ENCODE measurements at regions not wholly inside any gene's neighbourhood (a gene's known extent, or its start where the extent isn't known, plus 50 kb on each side); places are given as distances from the start of the nearest gene placed in this dataset.
A peak's percentile ranks its signal among the peaks of the same experiment; 100 is the strongest.

- Histone ChIP-seq H3K9me3 (ENCODE audit: insufficient read depth, low read length, severe bottlenecking) (peaks cover 4% of the 10 kb centered on the region), H3K4me3 (ENCODE audit: low read depth in 1 of 2, low read length in 2 of 2) (no peak overlapping the region), H3K79me2 (ENCODE audit: insufficient read depth, low read length) (no peaks in the 10 kb centered on the region), H3K4me2 (ENCODE audit: insufficient read depth, low read length) (no peak overlapping the region), H3K27ac (ENCODE audit: low read length) (no peak overlapping the region), H2AFZ (ENCODE audit: low read depth, low read length) (no peak overlapping the region), H4K20me1 (ENCODE audit: insufficient read depth, low read length) (no peaks in the 10 kb centered on the region), H3K27me3 (ENCODE audit: insufficient read depth, low read length, poor library complexity) (no peaks in the 10 kb centered on the region), H3K9ac (ENCODE audit: low read depth, low read length) (no peak overlapping the region), H3K4me1 (ENCODE audit: insufficient read depth, low read length) (no peaks in the 10 kb centered on the region), H3K36me3 (ENCODE audit: insufficient read depth, low read length) (no peaks in the 10 kb centered on the region)
- ATAC-seq (ENCODE audit: insufficient read depth, low read depth) (no peak), DNase-seq (no peak)
- TF ChIP-seq, protein P1, sequence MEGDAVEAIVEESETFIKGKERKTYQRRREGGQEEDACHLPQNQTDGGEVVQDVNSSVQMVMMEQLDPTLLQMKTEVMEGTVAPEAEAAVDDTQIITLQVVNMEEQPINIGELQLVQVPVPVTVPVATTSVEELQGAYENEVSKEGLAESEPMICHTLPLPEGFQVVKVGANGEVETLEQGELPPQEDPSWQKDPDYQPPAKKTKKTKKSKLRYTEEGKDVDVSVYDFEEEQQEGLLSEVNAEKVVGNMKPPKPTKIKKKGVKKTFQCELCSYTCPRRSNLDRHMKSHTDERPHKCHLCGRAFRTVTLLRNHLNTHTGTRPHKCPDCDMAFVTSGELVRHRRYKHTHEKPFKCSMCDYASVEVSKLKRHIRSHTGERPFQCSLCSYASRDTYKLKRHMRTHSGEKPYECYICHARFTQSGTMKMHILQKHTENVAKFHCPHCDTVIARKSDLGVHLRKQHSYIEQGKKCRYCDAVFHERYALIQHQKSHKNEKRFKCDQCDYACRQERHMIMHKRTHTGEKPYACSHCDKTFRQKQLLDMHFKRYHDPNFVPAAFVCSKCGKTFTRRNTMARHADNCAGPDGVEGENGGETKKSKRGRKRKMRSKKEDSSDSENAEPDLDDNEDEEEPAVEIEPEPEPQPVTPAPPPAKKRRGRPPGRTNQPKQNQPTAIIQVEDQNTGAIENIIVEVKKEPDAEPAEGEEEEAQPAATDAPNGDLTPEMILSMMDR (IDR thresholded peaks at IDR 0.05; ENCODE audit: borderline replicate concordance, extremely low read depth, low read length, poor library complexity, severe bottlenecking), result peak; percentile 40
- no peak for TF ChIP-seq EZH2 (IDR thresholded peaks at IDR 0.05; ENCODE audit: borderline replicate concordance, low read depth, low read length, severe bottlenecking)
Observed at GRCh38 chr5:12292610-12293204, 388.5 kb upstream of the CTNND2 start.

GRCh38 chr5:12284604-12285003 lies 380.4 kb upstream of the CTNND2 start:
- no peak overlapping the region for H3K27ac ChIP-seq (ENCODE audit: low read length)
- DNase-seq, result no peak
- H2AFZ ChIP-seq (ENCODE audit: low read depth, low read length), result no peak overlapping the region
- H3K9ac ChIP-seq (ENCODE audit: low read depth, low read length), result no peak overlapping the region
- no peaks in the 10 kb centered on the region for H3K27me3 ChIP-seq (ENCODE audit: insufficient read depth, low read length, poor library complexity)
- no peak for TF ChIP-seq EZH2 (IDR thresholded peaks at IDR 0.05; ENCODE audit: borderline replicate concordance, low read depth, low read length, severe bottlenecking)
- TF ChIP-seq, protein P1 (IDR thresholded peaks at IDR 0.05; ENCODE audit: borderline replicate concordance, extremely low read depth, low read length, poor library complexity, severe bottlenecking), result no peak
- no peaks in the 10 kb centered on the region for H3K36me3 ChIP-seq (ENCODE audit: insufficient read depth, low read length)
- H3K4me2 ChIP-seq (ENCODE audit: insufficient read depth, low read length), result no peak overlapping the region
- H3K9me3 ChIP-seq (ENCODE audit: insufficient read depth, low read length, severe bottlenecking), result no peaks in the 10 kb centered on the region
- no peaks in the 10 kb centered on the region for H4K20me1 ChIP-seq (ENCODE audit: insufficient read depth, low read length)
- H3K4me1 ChIP-seq (ENCODE audit: insufficient read depth, low read length), result no peaks in the 10 kb centered on the region
- no peaks in the 10 kb centered on the region for H3K79me2 ChIP-seq (ENCODE audit: insufficient read depth, low read length)
- H3K4me3 ChIP-seq (ENCODE audit: low read depth in 1 of 2, low read length in 2 of 2), result no peak overlapping the region
- no peak for ATAC-seq (ENCODE audit: insufficient read depth, low read depth)

DNA sequence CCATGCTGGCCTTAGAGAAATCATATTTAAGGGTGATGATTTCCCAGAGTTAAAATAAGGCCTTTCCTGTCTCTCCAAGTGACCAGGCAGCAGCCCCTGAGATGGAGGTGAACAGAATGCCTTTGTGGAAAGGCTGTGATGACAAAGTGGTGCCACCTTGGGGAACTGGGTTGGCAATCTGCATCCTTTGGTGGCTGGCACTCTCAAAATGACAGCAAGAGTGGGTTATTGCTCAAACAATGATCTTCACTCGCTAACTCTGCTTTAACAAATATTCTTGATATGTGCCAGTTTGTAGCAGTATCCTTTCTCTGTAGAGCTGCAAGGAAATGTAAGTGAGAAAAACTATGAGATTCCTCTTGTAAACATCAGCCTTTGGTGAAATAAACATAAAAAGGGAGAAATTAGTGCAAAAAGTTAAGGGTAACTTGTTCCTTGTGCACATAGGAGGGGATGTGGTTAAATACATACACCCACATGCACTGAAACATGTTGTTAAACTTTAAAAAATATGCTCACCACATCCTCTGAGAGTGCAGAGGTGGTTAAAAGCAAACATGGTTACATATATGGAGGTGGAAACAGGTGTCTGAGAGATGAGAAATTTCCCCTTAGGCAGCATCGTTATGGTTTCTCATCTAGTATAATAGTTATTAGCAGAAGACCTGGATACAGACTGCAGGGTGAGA lies 373.4 kb upstream of the CTNND2 start:
- Histone ChIP-seq H3K27ac (ENCODE audit: low read length) (peak overlapping the region; percentile 61), H3K9ac (ENCODE audit: low read depth, low read length) (no peak overlapping the region), H3K4me3 (ENCODE audit: low read depth in 1 of 2, low read length in 2 of 2) (no peak overlapping the region), H4K20me1 (ENCODE audit: insufficient read depth, low read length) (no peaks in the 10 kb centered on the region), H2AFZ (ENCODE audit: low read depth, low read length) (0 out of 2 replicates have a peak overlapping the region, but pooled peaks have one; percentile 8), H3K4me1 (ENCODE audit: insufficient read depth, low read length) (peaks cover 17% of the 10 kb centered on the region), H3K79me2 (ENCODE audit: insufficient read depth, low read length) (no peaks in the 10 kb centered on the region), H3K27me3 (ENCODE audit: insufficient read depth, low read length, poor library complexity) (no peaks in the 10 kb centered on the region), H3K36me3 (ENCODE audit: insufficient read depth, low read length) (no peaks in the 10 kb centered on the region), H3K4me2 (ENCODE audit: insufficient read depth, low read length) (no peak overlapping the region), H3K9me3 (ENCODE audit: insufficient read depth, low read length, severe bottlenecking) (no peaks in the 10 kb centered on the region)
- TF ChIP-seq, protein P1 (IDR thresholded peaks at IDR 0.05; ENCODE audit: borderline replicate concordance, extremely low read depth, low read length, poor library complexity, severe bottlenecking), result peak; percentile 16
- TF ChIP-seq EZH2 (IDR thresholded peaks at IDR 0.05; ENCODE audit: borderline replicate concordance, low read depth, low read length, severe bottlenecking), result no peak
- ATAC-seq (ENCODE audit: insufficient read depth, low read depth) (peak; percentile 93), DNase-seq (peak; percentile 22)
